HL-60 (cell line): ENCODE measurements at regions not wholly inside any gene's neighbourhood (a gene's known extent, or its start where the extent isn't known, plus 50 kb on each side); places are given as distances from the start of the nearest gene placed in this dataset.

ENCODE experiments used
- DNase-seq, 2 experiments: peaks; one replicate each; pipeline ENCODE4 v3.0.0-alpha.2; 2010 to 2020; ENCODE audit warnings: low read depth in 1 of 2, low spot score in 1 of 2
- H3K27ac ChIP-seq: fragments of 250-450 bp; sonication (Bioruptor Pico); replicated peaks from 2 replicates; pipeline ENCODE4 v1.5.1; 2020; ENCODE audit warnings: mild to moderate bottlenecking, moderate library complexity
- H3K27me3 ChIP-seq: fragments of 250-450 bp; sonication (Bioruptor Pico); 2 replicates; pipeline ENCODE4 v1.5.1; 2021; ENCODE audit warnings: mild to moderate bottlenecking, moderate library complexity; ENCODE audit not compliant: insufficient read depth, poor library complexity, severe bottlenecking
- H3K4me3 ChIP-seq: replicated peaks from 2 replicates; pipeline ENCODE4 v1.5.1; 2011; ENCODE audit warnings: mild to moderate bottlenecking, control low read depth, low read length; ENCODE audit not compliant: insufficient read depth
- CTCF ChIP-seq: IDR thresholded peaks from one replicate; pipeline ENCODE4 v1.5.1; 2011; ENCODE audit warnings: low read length, control low read depth, inconsistent platforms; ENCODE audit not compliant: insufficient read depth
- GABPA ChIP-seq: IDR thresholded peaks from 2 replicates; pipeline ENCODE4 v1.6.1; 2012; ENCODE audit warnings: low read depth
- POLR2AphosphoS5 ChIP-seq: IDR thresholded peaks from 2 replicates; pipeline ENCODE4 v1.6.1; 2012; ENCODE audit warnings: low read depth
- SPI1 ChIP-seq: IDR thresholded peaks from 2 replicates; pipeline ENCODE4 v1.6.1; 2012; ENCODE audit warnings: low read depth, mild to moderate bottlenecking, borderline replicate concordance
- TF ChIP-seq, protein P1 (sequence below): IDR thresholded peaks from 2 replicates; pipeline ENCODE4 v1.6.1; 2012; ENCODE audit warnings: low read depth; ENCODE audit not compliant: insufficient replicate concordance

- TF ChIP-seq, protein P1, sequence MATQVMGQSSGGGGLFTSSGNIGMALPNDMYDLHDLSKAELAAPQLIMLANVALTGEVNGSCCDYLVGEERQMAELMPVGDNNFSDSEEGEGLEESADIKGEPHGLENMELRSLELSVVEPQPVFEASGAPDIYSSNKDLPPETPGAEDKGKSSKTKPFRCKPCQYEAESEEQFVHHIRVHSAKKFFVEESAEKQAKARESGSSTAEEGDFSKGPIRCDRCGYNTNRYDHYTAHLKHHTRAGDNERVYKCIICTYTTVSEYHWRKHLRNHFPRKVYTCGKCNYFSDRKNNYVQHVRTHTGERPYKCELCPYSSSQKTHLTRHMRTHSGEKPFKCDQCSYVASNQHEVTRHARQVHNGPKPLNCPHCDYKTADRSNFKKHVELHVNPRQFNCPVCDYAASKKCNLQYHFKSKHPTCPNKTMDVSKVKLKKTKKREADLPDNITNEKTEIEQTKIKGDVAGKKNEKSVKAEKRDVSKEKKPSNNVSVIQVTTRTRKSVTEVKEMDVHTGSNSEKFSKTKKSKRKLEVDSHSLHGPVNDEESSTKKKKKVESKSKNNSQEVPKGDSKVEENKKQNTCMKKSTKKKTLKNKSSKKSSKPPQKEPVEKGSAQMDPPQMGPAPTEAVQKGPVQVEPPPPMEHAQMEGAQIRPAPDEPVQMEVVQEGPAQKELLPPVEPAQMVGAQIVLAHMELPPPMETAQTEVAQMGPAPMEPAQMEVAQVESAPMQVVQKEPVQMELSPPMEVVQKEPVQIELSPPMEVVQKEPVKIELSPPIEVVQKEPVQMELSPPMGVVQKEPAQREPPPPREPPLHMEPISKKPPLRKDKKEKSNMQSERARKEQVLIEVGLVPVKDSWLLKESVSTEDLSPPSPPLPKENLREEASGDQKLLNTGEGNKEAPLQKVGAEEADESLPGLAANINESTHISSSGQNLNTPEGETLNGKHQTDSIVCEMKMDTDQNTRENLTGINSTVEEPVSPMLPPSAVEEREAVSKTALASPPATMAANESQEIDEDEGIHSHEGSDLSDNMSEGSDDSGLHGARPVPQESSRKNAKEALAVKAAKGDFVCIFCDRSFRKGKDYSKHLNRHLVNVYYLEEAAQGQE: no peak
- TF ChIP-seq POLR2AphosphoS5 (no peak), CTCF (no peak), SPI1 (no peak), GABPA (no peak)
- no peak for DNase-seq
- H3K4me3 ChIP-seq: no peak overlapping the region
- H3K27ac ChIP-seq: no peak overlapping the region
- H3K27me3 ChIP-seq: no peaks in the 10 kb centered on the region
Measured at GRCh38 chr2:195031411-195031810, 625.6 kb upstream of the SLC39A10 start.

DNA sequence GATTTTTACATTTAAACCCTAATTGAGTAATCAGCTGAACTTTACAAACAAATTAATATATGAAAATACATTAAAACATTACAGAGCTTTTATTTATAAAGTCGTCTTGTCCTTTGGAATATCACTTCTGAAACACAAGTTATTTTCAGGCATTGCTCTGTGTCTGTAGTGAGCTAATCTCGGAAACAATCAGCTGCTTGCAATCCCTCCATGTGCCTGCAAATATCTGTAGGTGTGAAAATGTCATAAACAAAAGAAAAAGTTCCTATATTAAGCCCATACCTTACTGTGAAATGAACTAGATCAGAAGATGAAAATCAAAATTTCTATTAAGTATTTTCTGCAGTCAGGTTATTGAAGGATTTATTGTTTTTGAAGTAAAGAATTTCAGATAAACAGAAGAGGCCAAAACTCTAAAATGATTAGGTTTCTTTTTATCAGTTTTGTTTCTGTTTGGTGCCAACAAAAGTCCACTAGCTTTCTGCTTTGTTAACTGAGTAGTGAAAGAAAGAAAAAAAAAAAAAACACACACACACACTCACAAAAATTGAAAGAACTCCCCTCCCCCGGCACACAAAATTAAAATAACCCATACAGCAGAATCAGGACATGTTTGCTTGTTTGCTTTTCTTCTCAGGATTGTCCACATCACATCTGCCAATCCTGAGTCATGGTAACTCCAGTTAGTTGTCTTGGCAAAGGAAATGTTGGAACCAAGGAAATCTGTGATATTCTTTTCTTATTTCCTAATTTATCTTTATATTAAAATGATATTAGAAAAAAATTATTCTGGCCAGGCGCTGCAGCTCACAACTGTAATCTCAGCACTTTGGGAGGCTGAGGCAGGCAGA lies 627.0 kb upstream of the SLC39A10 start:
- Histone ChIP-seq H3K27me3 (no peaks in the 10 kb centered on the region), H3K27ac (no peak overlapping the region), H3K4me3 (no peak overlapping the region)
- no peak for DNase-seq
- no peak for TF ChIP-seq CTCF
- TF ChIP-seq SPI1: no peak
- TF ChIP-seq, protein P1: no peak
- no peak for TF ChIP-seq POLR2AphosphoS5
- no peak for TF ChIP-seq GABPA

DNA sequence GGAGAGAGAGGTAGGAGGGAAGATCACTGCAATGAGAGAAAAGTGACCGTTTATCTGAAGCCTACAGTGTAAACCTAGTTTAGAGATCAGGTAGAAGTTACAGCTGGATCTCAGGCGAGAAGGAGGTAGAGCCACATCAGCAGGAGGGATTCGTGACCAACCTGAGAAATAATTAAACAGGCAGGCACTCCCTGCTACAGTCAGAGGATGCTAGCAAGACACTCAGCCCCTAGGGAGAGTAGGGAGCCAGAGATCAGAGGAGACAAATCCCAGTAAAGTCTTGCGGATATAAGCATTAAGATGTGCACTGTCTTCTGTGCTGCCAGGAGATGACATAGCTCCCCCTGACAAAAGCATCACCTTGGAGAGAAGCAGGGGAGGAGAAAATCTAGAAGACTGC lies 629.1 kb upstream of the SLC39A10 start:
- no peak for DNase-seq
- no peak overlapping the region for H3K27ac ChIP-seq

More for the DNA sequence above, 629.1 kb upstream of the SLC39A10 start:
- Histone ChIP-seq H3K27me3 (no peaks in the 10 kb centered on the region), H3K4me3 (no peak overlapping the region)
- no peak for TF ChIP-seq SPI1
- TF ChIP-seq, protein P1: no peak
- no peak for TF ChIP-seq GABPA
- no peak for TF ChIP-seq CTCF
